Lung (tissue), 11 donors: ENCODE measurements at regions not wholly inside any gene's neighbourhood (a gene's known extent, or its start where the extent isn't known, plus 50 kb on each side); places are given as distances from the start of the nearest gene placed in this dataset.
A peak's percentile ranks its signal among the peaks of the same experiment; 100 is the strongest.

Source experiments
- ATAC-seq: fragments of 200-7000 bp; cut with Tn5 transposase; one replicate; pipeline ENCODE4 v1.9.1; 2020; ENCODE audit warnings: moderate number of reproducible peaks; ENCODE audit not compliant: insufficient read depth, low FRiP score
- DNase-seq, 3 donors: peaks; one replicate each; pipeline ENCODE4 v3.0.0-alpha.2; 2013 to 2017
- H3K27ac ChIP-seq, 2 donors: one replicate each; pipeline ENCODE4 v1.5.1; 2013; ENCODE audit warnings: mild to moderate bottlenecking in 2 of 2, moderate library complexity in 2 of 2, control low read depth in 1 of 2, inconsistent platforms in 1 of 2, low read depth in 1 of 2, low read length in 1 of 2
- H3K27me3 ChIP-seq, 3 donors: one replicate each; pipeline ENCODE4 v1.5.1; 2013; ENCODE audit warnings: low read length in 2 of 3; ENCODE audit not compliant: control insufficient read depth in 3 of 3, insufficient read depth in 3 of 3
- H3K36me3 ChIP-seq, 4 donors: one replicate each; pipeline ENCODE4 v1.5.1; 2013; ENCODE audit warnings: low read length in 4 of 4, mild to moderate bottlenecking in 1 of 4, moderate library complexity in 1 of 4; ENCODE audit not compliant: control insufficient read depth in 4 of 4, insufficient read depth in 4 of 4
- H3K4me1 ChIP-seq, 5 donors: one replicate each; pipeline ENCODE4 v1.5.1; 2013; ENCODE audit warnings: low read length in 5 of 5, mild to moderate bottlenecking in 2 of 5, moderate library complexity in 1 of 5; ENCODE audit not compliant: control insufficient read depth in 5 of 5, insufficient read depth in 5 of 5
- H3K4me3 ChIP-seq: one replicate; pipeline ENCODE4 v1.5.1; 2013; ENCODE audit warnings: mild to moderate bottlenecking, control low read depth, moderate library complexity
- H3K9ac ChIP-seq, 2 donors: one replicate each; pipeline ENCODE4 v1.5.1; 2013; ENCODE audit warnings: low read length in 2 of 2, control low read depth in 1 of 2; ENCODE audit not compliant: insufficient read depth in 1 of 2
- H3K9me3 ChIP-seq, 4 donors: one replicate each; pipeline ENCODE4 v1.5.1; 2013; ENCODE audit warnings: low read length in 3 of 4, mild to moderate bottlenecking in 1 of 4, moderate library complexity in 1 of 4; ENCODE audit not compliant: control insufficient read depth in 4 of 4, insufficient read depth in 3 of 4
- CTCF ChIP-seq: IDR thresholded peaks from 2 replicates; pipeline ENCODE4 v1.5.1; 2012; ENCODE audit warnings: mild to moderate bottlenecking; ENCODE audit errors: control extremely low read depth, extremely low read depth
- WGBS, 2 donors: extraction: QIAGEN DNeasy Blood & Tissue Kit; methylation state at CpG; one replicate each; pipeline ENCODE4 v1.1.7; 2013; 5-methylcytosine and 5-hydroxymethylcytosine counted together
- donor health status: control.
- donor health status: control.
- donor health status: Bipolar disorder and iron deficiency.
- donor health status: healthy.
- donor health status: DM: yes; HTN: yes; CAD: no.

- Histone ChIP-seq H3K27me3 (peaks cover 0 to 7% (median 0%) of the 10 kb centered on the region in 3 donors), H3K4me3 (no peak overlapping the region), H3K4me1 (peaks cover 0 to 9% (median 0%) of the 10 kb centered on the region in 5 donors), H3K36me3 (no peaks in the 10 kb centered on the region), H3K27ac (no peak overlapping the region), H3K9ac (no peak overlapping the region), H3K9me3 (peaks cover 0 to 2% (median 0%) of the 10 kb centered on the region in 4 donors)
- 84 to 92% methylated on average over 3 of the region's 3 CpGs for WGBS, 2 donors
- ATAC-seq (no peak), DNase-seq (no peak)
- no peak for TF ChIP-seq CTCF
Observed at GRCh38 chr9:20070336-20070735, 281.5 kb upstream of the SLC24A2 start.

GRCh38 chr9:20065796-20066700 lies 277.2 kb upstream of the SLC24A2 start:
- Histone ChIP-seq H3K27me3 (no peaks in the 10 kb centered on the region), H3K27ac (no peak overlapping the region), H3K4me1 (peaks cover 0 to 18% (median 3%) of the 10 kb centered on the region in 5 donors), H3K36me3 (no peaks in the 10 kb centered on the region), H3K9ac (no peak overlapping the region), H3K9me3 (no peaks in the 10 kb centered on the region), H3K4me3 (no peak overlapping the region)
- ATAC-seq (no peak), DNase-seq (peak in 1 of 3 donors; percentile 18)
- 61 to 77% methylated on average over 4 of the region's 4 CpGs for WGBS, 2 donors
- TF ChIP-seq CTCF, result no peak

GRCh38 chr9:20065046-20065445 lies 276.2 kb upstream of the SLC24A2 start:
- no peak for ATAC-seq
- Histone ChIP-seq H3K36me3 (no peaks in the 10 kb centered on the region), H3K9me3 (no peaks in the 10 kb centered on the region), H3K4me3 (no peak overlapping the region), H3K27ac (no peak overlapping the region), H3K27me3 (no peaks in the 10 kb centered on the region), H3K9ac (no peak overlapping the region), H3K4me1 (peaks cover 0 to 18% (median 3%) of the 10 kb centered on the region in 5 donors)
- TF ChIP-seq CTCF, result no peak
- 31 to 33% methylated on average over 4 of the region's 4 CpGs for WGBS, 2 donors
- peak; percentile 16 to 57 (median 32) for DNase-seq
